B cell (primary cell): ENCODE measurements at regions not wholly inside any gene's neighbourhood (a gene's known extent, or its start where the extent isn't known, plus 50 kb on each side); places are given as distances from the start of the nearest gene placed in this dataset.

ENCODE experiments used
- EZH2 ChIP-seq: IDR thresholded peaks from 2 replicates; pipeline ENCODE4 v1.6.1; 2012; ENCODE audit warnings: borderline replicate concordance, low read depth, mild to moderate bottlenecking, moderate library complexity, low read length; ENCODE audit not compliant: insufficient read depth, poor library complexity, severe bottlenecking
- TF ChIP-seq, protein P1 (sequence below): fragments of 200-600 bp; IDR thresholded peaks from one replicate; pipeline ENCODE4 v1.8.0; 2022; ENCODE audit warnings: antibody characterized with exemption, mild to moderate bottlenecking

DNA sequence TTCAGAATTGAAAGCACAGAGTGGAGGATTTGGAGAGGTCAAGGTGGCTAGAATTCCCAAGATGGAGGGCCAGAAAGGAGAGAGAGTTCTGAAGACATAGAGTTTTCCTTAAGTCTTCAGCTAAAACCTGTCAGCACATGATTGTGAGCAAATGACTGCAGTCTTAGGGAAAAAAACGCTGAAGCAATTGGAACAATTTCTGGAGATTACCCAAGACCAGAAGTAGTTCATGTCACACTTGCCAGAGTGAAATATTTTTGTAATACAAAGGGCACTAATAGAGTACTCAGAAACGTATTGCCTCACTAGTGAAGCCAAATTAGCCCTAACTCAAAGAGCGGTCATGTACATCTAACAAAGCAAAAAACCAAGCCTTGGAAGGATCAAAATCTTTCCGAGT is 541.3 kb upstream of the MARCKS start:
- TF ChIP-seq, protein P1, sequence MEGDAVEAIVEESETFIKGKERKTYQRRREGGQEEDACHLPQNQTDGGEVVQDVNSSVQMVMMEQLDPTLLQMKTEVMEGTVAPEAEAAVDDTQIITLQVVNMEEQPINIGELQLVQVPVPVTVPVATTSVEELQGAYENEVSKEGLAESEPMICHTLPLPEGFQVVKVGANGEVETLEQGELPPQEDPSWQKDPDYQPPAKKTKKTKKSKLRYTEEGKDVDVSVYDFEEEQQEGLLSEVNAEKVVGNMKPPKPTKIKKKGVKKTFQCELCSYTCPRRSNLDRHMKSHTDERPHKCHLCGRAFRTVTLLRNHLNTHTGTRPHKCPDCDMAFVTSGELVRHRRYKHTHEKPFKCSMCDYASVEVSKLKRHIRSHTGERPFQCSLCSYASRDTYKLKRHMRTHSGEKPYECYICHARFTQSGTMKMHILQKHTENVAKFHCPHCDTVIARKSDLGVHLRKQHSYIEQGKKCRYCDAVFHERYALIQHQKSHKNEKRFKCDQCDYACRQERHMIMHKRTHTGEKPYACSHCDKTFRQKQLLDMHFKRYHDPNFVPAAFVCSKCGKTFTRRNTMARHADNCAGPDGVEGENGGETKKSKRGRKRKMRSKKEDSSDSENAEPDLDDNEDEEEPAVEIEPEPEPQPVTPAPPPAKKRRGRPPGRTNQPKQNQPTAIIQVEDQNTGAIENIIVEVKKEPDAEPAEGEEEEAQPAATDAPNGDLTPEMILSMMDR, result no peak
- TF ChIP-seq EZH2, result no peak
